ENCODE measurements at regions not wholly inside any gene's neighbourhood (a gene's known extent, or its start where the extent isn't known, plus 50 kb on each side); places are given as distances from the start of the nearest gene placed in this dataset.

- no peak for TF ChIP-seq HMGXB4 (CRISPR knock-in tag; IDR thresholded peaks at IDR 0.05; ENCODE audit: borderline replicate concordance in 1 of 2, low read depth in 1 of 2)
- TF ChIP-seq SCMH1 (CRISPR knock-in tag; IDR thresholded peaks at IDR 0.05; ENCODE audit: borderline replicate concordance), result no peak
- TF ChIP-seq ZHX2 (IDR thresholded peaks at IDR 0.05; ENCODE audit: low read depth), result no peak
- TF ChIP-seq ZHX2 (CRISPR knock-in tag; IDR thresholded peaks at IDR 0.05; ENCODE audit: borderline replicate concordance), result no peak
- no peak for TF ChIP-seq ZEB1 (IDR thresholded peaks at IDR 0.05; ENCODE audit: insufficient replicate concordance, low read depth)
- no peak for TF ChIP-seq CTCF (CRISPR knock-in tag; IDR thresholded peaks at IDR 0.05)
- TF ChIP-seq POLR2A (IDR thresholded peaks at IDR 0.05; ENCODE audit: insufficient read depth in 1 of 2, low read depth in 2 of 2, low read length in 2 of 2), result no peak
- no peak for TF ChIP-seq EHMT2 (IDR thresholded peaks at IDR 0.05; ENCODE audit: borderline replicate concordance, low read depth, low read length)
- no peak for TF ChIP-seq TBP (CRISPR knock-in tag; IDR thresholded peaks at IDR 0.05)
- TF ChIP-seq HMG20B (CRISPR knock-in tag; conservative IDR thresholded peaks at IDR 0.05), result no peak
- no peak for TF ChIP-seq MXI1 (IDR thresholded peaks at IDR 0.05; ENCODE audit: borderline replicate concordance, low read depth, low read length)
- TF ChIP-seq RNF2 (conservative IDR thresholded peaks at IDR 0.05; ENCODE audit: low read depth), result no peak
- TF ChIP-seq ATF6 (CRISPR knock-in tag; conservative IDR thresholded peaks at IDR 0.05), result no peak
- TF ChIP-seq SP4 (CRISPR knock-in tag; IDR thresholded peaks at IDR 0.05), result no peak
Observed at GRCh38 chr4:159981469-159981856, 878.6 kb downstream of the RAPGEF2 start.
